Glutamatergic neuron (in vitro differentiated cells): ENCODE measurements at regions not wholly inside any gene's neighbourhood (a gene's known extent, or its start where the extent isn't known, plus 50 kb on each side); places are given as distances from the start of the nearest gene placed in this dataset.
"Not testable (repeated sequence)": the region's sequence is repeated elsewhere in the genome, so short reads cannot be mapped to it uniquely, and the experiment has no call there.

Experiments used
- DNase-seq: peaks from one replicate; pipeline ENCODE4 v3.0.0; 2022
- H3K27ac Mint-ChIP-seq: one replicate; pipeline ENCODE4 v1.8.0; 2020; ENCODE audit warnings: mild to moderate bottlenecking, mixed read lengths, inconsistent platforms; ENCODE audit not compliant: unreplicated experiment
- H3K27me3 Mint-ChIP-seq: one replicate; pipeline ENCODE4 v1.8.0; 2020; ENCODE audit warnings: mild to moderate bottlenecking, moderate library complexity, mixed read lengths, inconsistent platforms; ENCODE audit not compliant: unreplicated experiment
- H3K36me3 Mint-ChIP-seq: one replicate; pipeline ENCODE4 v1.8.0; 2020; ENCODE audit warnings: mild to moderate bottlenecking, mixed read lengths, inconsistent platforms; ENCODE audit not compliant: unreplicated experiment
- H3K4me1 Mint-ChIP-seq: one replicate; pipeline ENCODE4 v1.8.0; 2020; ENCODE audit warnings: mild to moderate bottlenecking, low read depth, mixed read lengths, inconsistent platforms; ENCODE audit not compliant: unreplicated experiment
- H3K4me3 Mint-ChIP-seq: one replicate; pipeline ENCODE4 v1.8.0; 2020; ENCODE audit warnings: mild to moderate bottlenecking, mixed read lengths, inconsistent platforms; ENCODE audit not compliant: unreplicated experiment
- H3K9me3 Mint-ChIP-seq: one replicate; pipeline ENCODE4 v1.8.0; 2020; ENCODE audit warnings: mild to moderate bottlenecking, moderate library complexity, mixed read lengths, inconsistent platforms; ENCODE audit not compliant: unreplicated experiment
- TF ChIP-seq, protein P1 (sequence below): fragments of 200-600 bp; sonication (generic); IDR thresholded peaks from one replicate; pipeline ENCODE4 v1.5.0; 2021; ENCODE audit not compliant: partially characterized antibody, unreplicated experiment

DNA sequence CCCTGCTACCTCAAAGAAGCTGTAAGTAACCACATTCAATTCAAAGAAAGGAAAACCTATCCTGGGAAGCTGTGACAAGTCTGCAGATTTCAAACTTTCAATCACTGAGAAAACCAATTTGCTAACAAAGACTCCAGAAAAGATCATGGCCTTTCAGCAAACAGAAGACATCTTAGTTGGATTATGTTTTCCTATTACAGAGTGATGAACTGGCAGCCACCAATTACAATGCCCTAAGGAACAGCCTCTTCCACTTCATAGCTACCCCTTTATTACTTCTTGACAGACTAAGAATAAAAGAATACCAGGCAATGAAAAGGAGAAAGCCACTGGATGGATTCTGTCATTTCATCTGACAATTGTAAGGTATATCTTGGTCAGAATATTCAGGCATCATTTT, 128.2 kb upstream of the RASEF start:
- Mint-ChIP-seq H3K4me3 (no peak overlapping the region), H3K36me3 (no peaks in the 10 kb centered on the region), H3K27ac (no peak overlapping the region), H3K4me1 (peaks cover 19% of the 10 kb centered on the region), H3K9me3 (peaks cover 3% of the 10 kb centered on the region), H3K27me3 (no peaks in the 10 kb centered on the region)
- DNase-seq: no peak
- TF ChIP-seq, protein P1, sequence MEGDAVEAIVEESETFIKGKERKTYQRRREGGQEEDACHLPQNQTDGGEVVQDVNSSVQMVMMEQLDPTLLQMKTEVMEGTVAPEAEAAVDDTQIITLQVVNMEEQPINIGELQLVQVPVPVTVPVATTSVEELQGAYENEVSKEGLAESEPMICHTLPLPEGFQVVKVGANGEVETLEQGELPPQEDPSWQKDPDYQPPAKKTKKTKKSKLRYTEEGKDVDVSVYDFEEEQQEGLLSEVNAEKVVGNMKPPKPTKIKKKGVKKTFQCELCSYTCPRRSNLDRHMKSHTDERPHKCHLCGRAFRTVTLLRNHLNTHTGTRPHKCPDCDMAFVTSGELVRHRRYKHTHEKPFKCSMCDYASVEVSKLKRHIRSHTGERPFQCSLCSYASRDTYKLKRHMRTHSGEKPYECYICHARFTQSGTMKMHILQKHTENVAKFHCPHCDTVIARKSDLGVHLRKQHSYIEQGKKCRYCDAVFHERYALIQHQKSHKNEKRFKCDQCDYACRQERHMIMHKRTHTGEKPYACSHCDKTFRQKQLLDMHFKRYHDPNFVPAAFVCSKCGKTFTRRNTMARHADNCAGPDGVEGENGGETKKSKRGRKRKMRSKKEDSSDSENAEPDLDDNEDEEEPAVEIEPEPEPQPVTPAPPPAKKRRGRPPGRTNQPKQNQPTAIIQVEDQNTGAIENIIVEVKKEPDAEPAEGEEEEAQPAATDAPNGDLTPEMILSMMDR: no peak

DNA sequence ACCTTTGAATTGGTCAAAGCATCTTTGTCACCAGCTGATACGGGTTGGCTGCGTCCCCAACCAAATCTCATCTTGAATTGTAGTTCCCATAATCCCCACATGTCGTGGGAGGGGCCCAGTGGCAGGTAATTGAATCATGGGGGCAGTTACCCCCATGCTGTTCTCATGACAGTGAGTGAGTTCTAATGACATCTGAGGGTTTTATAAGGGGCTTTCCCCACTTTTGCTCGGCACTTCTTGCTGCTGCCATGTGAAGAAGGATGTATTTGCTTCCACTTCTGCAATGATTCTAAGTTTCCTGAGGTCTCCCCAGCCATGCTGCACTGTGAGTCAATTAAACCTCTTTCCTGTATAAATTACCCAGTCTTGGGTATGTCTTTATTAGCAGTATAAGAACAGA, 126.1 kb upstream of the RASEF start:
- not testable (repeated sequence) for H3K9me3 Mint-ChIP-seq, H3K27me3 Mint-ChIP-seq, H3K4me3 Mint-ChIP-seq, H3K36me3 Mint-ChIP-seq, DNase-seq, H3K27ac Mint-ChIP-seq
- peaks cover 21% of the 10 kb centered on the region for H3K4me1 Mint-ChIP-seq

DNA sequence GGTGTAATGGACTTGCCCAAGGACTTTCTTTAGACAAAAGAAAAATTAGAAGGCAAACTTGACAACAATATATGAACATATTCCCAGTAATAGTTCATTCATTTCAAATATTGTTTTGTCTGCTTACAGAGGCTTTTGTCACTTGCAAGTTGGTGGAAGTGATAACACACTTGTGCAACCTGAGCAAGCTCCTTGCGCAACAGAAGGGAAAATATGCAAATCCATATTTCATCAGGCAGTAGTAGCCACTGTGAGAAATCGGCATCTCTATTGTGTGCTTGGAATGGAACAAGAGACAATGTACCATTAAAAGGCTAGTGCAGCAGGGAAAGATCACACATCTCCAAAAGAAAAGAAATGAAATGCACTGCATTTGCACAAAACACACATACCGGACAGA, 125.3 kb upstream of the RASEF start:
- TF ChIP-seq, protein P1: no peak
- no peak overlapping the region for H3K4me3 Mint-ChIP-seq

DNA sequence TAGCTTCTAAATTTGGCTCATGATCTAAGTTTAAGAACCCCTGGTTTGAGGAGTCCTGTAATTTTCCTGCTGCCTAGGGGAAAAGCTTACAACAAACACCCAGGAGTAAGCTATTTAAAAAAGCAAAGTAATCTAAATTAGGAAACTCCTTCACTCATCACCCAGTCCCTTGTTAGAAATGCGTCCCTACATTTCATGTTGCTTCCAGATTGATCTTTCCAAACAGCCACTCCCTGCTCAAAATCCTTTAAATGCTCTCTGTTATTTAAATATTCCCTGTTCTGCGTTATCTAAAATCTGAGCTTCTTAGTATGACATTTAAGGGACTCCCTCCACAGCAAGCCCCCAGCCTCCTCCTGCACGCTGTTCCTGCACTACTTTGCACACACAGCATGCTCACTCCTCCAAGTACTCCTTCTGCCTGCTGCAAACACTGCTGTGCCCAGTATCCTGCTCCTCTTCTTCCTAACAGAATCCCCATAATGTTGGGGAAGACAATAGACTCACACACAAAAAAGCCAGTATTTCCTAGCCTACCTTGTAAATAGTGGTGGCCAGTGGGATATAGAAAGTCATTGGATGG, 123.3 kb upstream of the RASEF start:
- DNase-seq: no peak
- H3K4me3 Mint-ChIP-seq: no peak overlapping the region
- peaks cover 36% of the 10 kb centered on the region for H3K4me1 Mint-ChIP-seq
- TF ChIP-seq, protein P1: no peak
- no peaks in the 10 kb centered on the region for H3K36me3 Mint-ChIP-seq
- H3K27me3 Mint-ChIP-seq: peaks cover 5% of the 10 kb centered on the region
- peaks cover 2% of the 10 kb centered on the region for H3K9me3 Mint-ChIP-seq
- H3K27ac Mint-ChIP-seq: peak overlapping the region; percentile 2

More for the DNA sequence above, 125.3 kb upstream of the RASEF start:
- H3K27ac Mint-ChIP-seq: no peak overlapping the region
- H3K27me3 Mint-ChIP-seq: peaks cover 2% of the 10 kb centered on the region
- DNase-seq: no peak
- H3K4me1 Mint-ChIP-seq: peaks cover 27% of the 10 kb centered on the region
- H3K9me3 Mint-ChIP-seq: peaks cover 3% of the 10 kb centered on the region
- no peaks in the 10 kb centered on the region for H3K36me3 Mint-ChIP-seq

DNA sequence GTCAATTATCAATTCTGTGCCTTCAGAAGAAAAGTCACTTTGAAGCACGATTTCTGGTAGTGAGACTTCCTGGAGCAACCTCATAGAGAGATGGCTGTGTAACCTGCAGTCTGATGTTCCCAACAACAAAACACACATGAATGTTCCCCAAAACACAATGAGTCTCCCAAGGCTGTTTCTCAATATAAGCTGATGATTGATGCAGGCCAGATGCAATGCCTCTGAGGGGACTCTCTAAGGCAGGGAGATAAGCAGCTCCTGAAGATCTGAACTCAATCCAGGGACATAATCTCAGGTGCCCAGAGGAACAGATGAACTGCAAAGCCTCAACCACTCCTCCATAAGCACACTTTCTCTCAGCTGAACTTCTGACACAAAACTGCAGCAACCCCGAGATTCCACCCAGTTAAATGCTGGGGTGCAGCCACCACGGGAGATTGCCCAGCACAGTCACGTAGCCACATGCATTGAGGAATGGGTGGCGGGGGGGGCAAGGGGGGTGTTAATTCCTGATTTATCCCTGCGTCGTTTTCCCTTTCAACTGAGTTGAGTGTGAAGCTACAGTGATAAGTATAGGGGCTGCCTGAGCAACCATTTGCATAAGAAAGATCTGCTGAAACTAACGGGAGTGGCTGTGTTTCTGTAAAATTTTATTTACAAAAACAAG, 122.7 kb upstream of the RASEF start:
- Mint-ChIP-seq H3K27ac (no peak overlapping the region), H3K27me3 (peaks cover 5% of the 10 kb centered on the region), H3K36me3 (no peaks in the 10 kb centered on the region), H3K4me3 (no peak overlapping the region), H3K4me1 (peaks cover 39% of the 10 kb centered on the region), H3K9me3 (peaks cover 2% of the 10 kb centered on the region)
- TF ChIP-seq, protein P1: no peak
- DNase-seq: no peak
